ENCODE measurements at regions not wholly inside any gene's neighbourhood (a gene's known extent, or its start where the extent isn't known, plus 50 kb on each side); places are given as distances from the start of the nearest gene placed in this dataset.
A peak's percentile ranks its signal among the peaks of the same experiment; 100 is the strongest.

DNA sequence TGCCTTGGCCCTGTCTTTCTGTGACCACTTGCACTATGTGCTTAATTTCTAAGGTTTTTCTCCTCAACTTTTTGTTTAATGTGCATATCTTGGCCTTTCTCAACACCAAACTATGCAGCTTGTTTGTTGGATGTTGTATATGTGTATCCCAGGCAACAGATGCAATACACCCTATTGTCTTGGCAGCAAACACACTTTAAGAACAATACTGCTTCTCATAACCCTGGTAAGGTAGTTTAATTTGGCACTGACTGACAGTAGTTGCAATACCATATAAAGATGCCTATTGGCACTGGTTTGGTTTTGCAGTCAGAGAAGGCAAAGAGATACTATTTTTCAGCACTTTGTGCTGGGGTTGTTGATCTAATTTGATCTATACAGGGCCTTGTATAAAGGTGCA is 360.7 kb upstream of the CWC22 start:
- H3K36me3 ChIP-seq: no peaks in the 10 kb centered on the region
- H3K4me1 ChIP-seq (ENCODE audit: low read depth): no peaks in the 10 kb centered on the region
- H3K27me3 ChIP-seq: no peaks in the 10 kb centered on the region
- H3K9me3 ChIP-seq (ENCODE audit: low read depth): no peaks in the 10 kb centered on the region
- no peak overlapping the region for H3K4me3 ChIP-seq
- TF ChIP-seq, protein P1, sequence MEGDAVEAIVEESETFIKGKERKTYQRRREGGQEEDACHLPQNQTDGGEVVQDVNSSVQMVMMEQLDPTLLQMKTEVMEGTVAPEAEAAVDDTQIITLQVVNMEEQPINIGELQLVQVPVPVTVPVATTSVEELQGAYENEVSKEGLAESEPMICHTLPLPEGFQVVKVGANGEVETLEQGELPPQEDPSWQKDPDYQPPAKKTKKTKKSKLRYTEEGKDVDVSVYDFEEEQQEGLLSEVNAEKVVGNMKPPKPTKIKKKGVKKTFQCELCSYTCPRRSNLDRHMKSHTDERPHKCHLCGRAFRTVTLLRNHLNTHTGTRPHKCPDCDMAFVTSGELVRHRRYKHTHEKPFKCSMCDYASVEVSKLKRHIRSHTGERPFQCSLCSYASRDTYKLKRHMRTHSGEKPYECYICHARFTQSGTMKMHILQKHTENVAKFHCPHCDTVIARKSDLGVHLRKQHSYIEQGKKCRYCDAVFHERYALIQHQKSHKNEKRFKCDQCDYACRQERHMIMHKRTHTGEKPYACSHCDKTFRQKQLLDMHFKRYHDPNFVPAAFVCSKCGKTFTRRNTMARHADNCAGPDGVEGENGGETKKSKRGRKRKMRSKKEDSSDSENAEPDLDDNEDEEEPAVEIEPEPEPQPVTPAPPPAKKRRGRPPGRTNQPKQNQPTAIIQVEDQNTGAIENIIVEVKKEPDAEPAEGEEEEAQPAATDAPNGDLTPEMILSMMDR (IDR thresholded peaks at IDR 0.05; ENCODE audit: low read depth, low read length): no peak
- no peak overlapping the region for H3K27ac ChIP-seq
- peak in 1 of 2 donors; percentile 91 for DNase-seq (ENCODE audit: low read depth in 1 of 2, low spot score in 1 of 2)

- Histone ChIP-seq H3K4me3 (no peak overlapping the region), H3K27me3 (no peaks in the 10 kb centered on the region), H3K36me3 (no peaks in the 10 kb centered on the region), H3K4me1 (ENCODE audit: low read depth) (no peaks in the 10 kb centered on the region), H3K27ac (no peak overlapping the region), H3K9me3 (ENCODE audit: low read depth) (no peaks in the 10 kb centered on the region)
- no peak for DNase-seq (ENCODE audit: low read depth in 1 of 2, low spot score in 1 of 2)
- TF ChIP-seq, protein P1 (IDR thresholded peaks at IDR 0.05; ENCODE audit: low read depth, low read length): no peak
Measured at GRCh38 chr2:180366481-180366880, 359.4 kb upstream of the CWC22 start.

DNA sequence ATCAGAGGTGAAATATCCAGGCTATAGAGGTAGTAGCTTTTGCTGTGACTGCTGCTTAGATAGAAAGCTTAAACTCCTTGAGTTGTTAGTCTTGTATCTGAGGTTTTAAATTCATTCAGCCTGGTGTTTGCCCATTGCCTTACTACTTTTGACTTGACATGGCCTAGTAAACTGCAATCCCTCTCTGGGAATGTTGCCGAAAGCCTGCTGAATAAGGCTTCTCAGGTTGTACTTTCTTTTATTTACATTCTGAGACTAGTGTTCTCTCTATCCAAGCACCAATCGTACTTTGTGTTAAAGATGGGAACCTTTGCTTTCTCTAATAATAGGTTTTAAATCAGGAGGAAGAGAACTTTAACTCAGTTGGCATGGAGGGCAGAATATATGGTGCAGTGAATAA is 357.6 kb upstream of the CWC22 start:
- Histone ChIP-seq H3K4me3 (no peak overlapping the region), H3K36me3 (no peaks in the 10 kb centered on the region), H3K27ac (no peak overlapping the region), H3K9me3 (ENCODE audit: low read depth) (no peaks in the 10 kb centered on the region), H3K27me3 (no peaks in the 10 kb centered on the region), H3K4me1 (ENCODE audit: low read depth) (no peaks in the 10 kb centered on the region)
- no peak for DNase-seq (ENCODE audit: low read depth in 1 of 2, low spot score in 1 of 2)
- TF ChIP-seq, protein P1 (IDR thresholded peaks at IDR 0.05; ENCODE audit: low read depth, low read length): no peak

DNA sequence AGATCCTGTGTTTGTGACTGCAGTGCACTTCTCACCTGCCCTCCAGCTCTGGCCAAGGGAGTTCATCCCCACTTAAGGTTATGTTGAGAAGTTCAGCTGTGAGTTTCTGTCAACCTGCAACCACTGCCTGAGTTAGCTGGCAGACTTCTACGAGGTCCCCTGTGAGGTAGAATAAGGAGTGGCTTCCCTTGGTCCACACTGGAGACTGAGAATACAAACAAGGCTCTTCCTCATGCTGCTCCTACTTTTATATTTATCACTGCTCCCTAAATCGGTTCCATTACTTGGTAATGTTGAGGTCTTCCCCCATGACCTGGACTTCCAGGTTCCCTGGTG is 353.2 kb upstream of the CWC22 start:
- Histone ChIP-seq H3K4me1 (ENCODE audit: low read depth) (no peaks in the 10 kb centered on the region), H3K27ac (no peak overlapping the region), H3K4me3 (no peak overlapping the region), H3K9me3 (ENCODE audit: low read depth) (no peaks in the 10 kb centered on the region), H3K27me3 (no peaks in the 10 kb centered on the region), H3K36me3 (no peaks in the 10 kb centered on the region)
- no peak for DNase-seq (ENCODE audit: low read depth in 1 of 2, low spot score in 1 of 2)
- TF ChIP-seq, protein P1 (IDR thresholded peaks at IDR 0.05; ENCODE audit: low read depth, low read length): no peak

GRCh38 chr2:180359522-180360282 is 352.6 kb upstream of the CWC22 start:
- Histone ChIP-seq H3K27me3 (no peaks in the 10 kb centered on the region), H3K36me3 (no peaks in the 10 kb centered on the region), H3K4me3 (no peak overlapping the region), H3K27ac (no peak overlapping the region), H3K4me1 (ENCODE audit: low read depth) (no peaks in the 10 kb centered on the region), H3K9me3 (ENCODE audit: low read depth) (no peaks in the 10 kb centered on the region)
- TF ChIP-seq, protein P1 (IDR thresholded peaks at IDR 0.05; ENCODE audit: low read depth, low read length): peak; percentile 11
- no peak for DNase-seq (ENCODE audit: low read depth in 1 of 2, low spot score in 1 of 2)
